H54 (cell line): ENCODE measurements at regions not wholly inside any gene's neighbourhood (a gene's known extent, or its start where the extent isn't known, plus 50 kb on each side); places are given as distances from the start of the nearest gene placed in this dataset.

Experiments used
- DNase-seq: peaks from one replicate; pipeline ENCODE4 v3.0.0; 2011; ENCODE audit warnings: low spot score, mixed read lengths; ENCODE audit not compliant: insufficient read length
- FAIRE-seq: peaks from 3 replicates; lab custom pipeline; 2011; peaks lifted over from hg19 to GRCh38; lab: Jason Lieb, UNC
- POLR2A ChIP-seq: IDR thresholded peaks from 2 replicates; pipeline ENCODE4 v1.6.1; 2011; ENCODE audit warnings: low read depth, mild to moderate bottlenecking, low read length

DNA sequence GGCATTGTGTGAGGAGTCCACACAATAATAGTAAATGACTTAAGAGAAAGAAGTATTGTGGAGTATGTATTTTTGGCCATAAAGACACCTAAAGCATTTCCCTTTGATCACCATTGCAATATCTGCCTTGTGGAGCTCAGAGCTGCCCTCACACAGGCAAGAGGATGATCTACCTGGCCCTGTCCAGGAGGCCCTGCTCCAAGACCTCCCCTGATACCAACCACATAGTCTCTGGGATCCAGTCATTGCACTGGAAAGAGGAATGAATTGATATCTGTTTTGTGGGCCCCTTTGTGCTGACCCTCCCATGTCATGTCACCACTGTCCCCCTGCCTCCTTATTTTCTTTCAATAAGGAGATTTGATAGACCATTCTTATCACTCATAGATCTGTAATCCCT lies 430.6 kb upstream of the TNP1 start:
- FAIRE-seq, result no peak
- TF ChIP-seq POLR2A, result no peak
- no peak for DNase-seq

DNA sequence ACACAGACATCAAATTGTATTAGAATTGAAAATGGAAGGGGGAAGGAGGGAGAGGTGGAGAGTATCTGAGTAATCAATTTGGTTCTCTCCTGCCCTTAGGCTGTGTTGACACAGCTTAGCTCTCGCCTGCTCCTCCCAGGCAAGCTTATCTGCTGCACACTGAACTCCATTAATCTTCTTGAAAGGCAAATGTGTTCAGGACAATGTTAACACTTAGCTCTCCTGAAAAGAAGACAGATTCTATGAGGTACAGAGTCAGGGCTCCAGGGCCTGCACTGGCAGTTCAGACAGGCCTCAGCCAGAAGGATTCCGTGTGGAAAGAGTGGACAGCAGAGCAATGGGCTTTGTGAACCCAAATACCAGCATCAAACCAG lies 430.0 kb upstream of the TNP1 start:
- no peak for DNase-seq
- TF ChIP-seq POLR2A, result no peak
- no peak for FAIRE-seq

DNA sequence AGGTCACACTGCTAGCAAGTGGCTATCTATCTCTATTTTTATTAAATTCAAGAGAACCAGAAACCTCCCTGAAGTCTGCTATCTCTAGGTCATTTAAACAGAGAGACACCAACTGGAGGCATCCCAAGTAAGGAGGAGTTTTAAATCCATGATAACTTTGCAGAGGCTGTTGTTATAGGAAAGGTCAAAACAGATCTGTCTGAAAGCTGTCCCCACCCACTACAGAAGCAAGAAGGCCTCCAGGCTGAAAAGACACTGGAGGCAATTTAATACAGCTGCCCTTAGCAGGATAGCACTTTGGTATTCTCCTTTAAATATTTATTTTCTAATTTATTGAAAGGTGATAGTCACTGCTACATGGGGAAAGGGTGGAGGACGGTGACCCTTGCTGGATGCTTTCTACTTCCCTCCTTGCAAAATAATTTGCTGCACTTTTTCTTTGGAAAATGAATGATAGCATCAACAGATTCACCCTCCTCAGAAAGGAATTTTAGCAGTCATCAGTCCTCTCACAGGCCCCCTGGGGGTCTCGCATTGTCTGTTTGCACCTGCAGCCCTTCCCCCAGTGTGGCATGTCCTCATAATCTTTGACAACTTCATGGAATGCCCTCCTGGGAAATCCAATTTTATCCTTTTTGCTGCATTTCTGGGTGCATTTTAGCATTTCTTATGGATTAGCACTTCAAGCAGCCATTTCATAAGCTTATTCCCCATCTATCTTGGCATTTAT lies 429.5 kb upstream of the TNP1 start:
- FAIRE-seq (no peak), DNase-seq (no peak)
- TF ChIP-seq POLR2A, result no peak

- DNase-seq (no peak), FAIRE-seq (no peak)
- no peak for TF ChIP-seq POLR2A
Observed at GRCh38 chr2:217288472-217289063, 428.7 kb upstream of the TNP1 start.

- TF ChIP-seq POLR2A, result no peak
- no peak for FAIRE-seq
- DNase-seq, result no peak
Observed at GRCh38 chr2:217286833-217287232, 427.0 kb upstream of the TNP1 start.

DNA sequence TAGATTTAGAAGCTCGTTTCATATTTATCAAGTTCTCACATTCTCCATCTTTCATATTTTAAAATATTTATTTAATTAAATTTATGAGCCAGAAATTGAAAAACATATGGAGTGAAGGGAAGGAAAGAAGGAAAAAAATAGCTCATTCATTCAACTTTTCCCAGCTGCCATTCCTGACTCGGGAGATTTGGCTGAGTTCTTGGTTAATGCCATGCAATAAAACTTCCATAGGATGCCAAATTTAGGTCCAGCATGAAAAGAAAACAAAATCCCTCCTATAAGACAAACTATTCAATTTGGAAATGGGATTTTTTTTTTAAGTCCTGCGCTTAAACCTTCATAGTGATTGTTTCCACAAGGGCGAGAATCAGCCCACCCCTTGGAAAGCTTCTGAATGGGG lies 426.1 kb upstream of the TNP1 start:
- FAIRE-seq, result no peak
- no peak for DNase-seq
- TF ChIP-seq POLR2A, result no peak

- TF ChIP-seq POLR2A, result no peak
- FAIRE-seq (no peak), DNase-seq (no peak)
Observed at GRCh38 chr2:217283460-217283859, 423.6 kb upstream of the TNP1 start.

- no peak for TF ChIP-seq POLR2A
- DNase-seq (no peak), FAIRE-seq (no peak)
Observed at GRCh38 chr2:217282531-217282930, 422.7 kb upstream of the TNP1 start.

DNA sequence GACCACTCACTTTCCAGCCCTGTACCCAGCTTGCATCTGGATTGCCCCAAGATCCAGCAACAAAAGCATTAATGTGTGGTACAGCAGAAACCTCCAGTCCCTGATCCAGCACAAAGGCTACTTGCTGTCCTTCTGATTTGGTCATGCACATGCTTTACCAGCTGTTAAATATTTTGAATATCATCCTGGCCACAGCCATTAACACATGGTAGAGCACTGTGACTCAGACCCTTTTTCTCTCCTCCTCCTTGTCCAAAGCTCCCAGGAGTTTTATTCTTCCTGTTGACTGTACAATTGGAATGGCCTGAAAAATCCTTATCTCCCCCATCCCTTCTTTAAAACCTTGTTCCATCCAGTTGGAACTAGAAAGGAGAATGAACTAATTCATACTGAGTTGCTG lies 419.7 kb upstream of the TNP1 start:
- FAIRE-seq (no peak), DNase-seq (no peak)
- TF ChIP-seq POLR2A, result no peak

DNA sequence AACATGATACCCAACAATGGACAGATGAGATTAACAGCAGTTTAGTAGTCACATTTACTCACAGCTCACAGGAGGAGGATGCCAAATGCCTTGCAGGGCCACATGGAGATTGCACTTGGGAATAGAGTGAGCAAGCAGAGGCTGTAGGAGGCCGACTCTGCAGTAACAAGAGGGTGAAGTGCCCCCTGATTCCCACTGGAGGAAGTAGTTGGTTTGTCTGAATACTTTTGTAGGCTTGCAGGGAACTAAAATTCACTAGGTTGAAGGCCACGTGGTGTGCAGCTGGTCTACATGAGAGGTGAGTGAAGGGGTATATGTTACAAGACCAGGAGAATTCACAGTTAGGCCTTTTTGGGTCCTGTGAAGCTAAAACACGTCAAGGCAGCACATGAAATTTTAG lies 419.3 kb upstream of the TNP1 start:
- no peak for DNase-seq
- FAIRE-seq, result no peak
- TF ChIP-seq POLR2A, result no peak

DNA sequence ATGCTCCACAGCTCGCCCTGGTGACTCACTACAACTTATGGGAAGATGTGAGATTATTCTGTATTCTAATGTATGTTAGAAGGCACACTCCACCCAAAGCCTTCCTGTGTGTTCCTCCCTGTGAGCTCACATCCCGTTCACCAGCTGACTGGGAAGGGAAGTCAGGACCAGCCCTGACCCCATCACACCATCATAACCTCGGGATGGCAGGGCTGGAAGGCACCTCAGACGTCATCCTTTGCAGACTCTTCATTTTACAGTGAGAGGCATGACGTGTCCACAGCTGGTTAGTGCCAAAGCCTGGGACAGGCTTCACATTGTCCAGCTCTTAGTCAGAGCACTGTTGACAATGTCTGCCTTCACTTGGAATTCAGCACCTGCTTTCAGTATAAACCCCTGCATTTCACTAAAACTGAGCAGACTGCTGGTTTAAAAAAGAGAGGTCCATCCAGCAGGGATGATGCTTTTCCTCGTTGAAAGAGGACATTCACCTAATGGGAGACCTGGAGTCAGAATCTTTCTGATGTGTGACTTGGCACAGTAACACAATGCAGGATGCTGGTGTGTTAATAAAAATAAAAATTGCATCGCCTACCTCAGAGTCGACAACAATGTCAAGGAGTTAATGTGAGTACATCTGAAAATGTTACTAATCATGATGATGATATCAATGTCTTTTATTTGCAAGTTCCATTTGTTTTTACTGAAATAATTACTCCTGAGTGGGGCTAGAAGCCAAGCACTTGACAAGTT lies 418.0 kb upstream of the TNP1 start:
- no peak for TF ChIP-seq POLR2A
- FAIRE-seq (peak; percentile 90), DNase-seq (peak; percentile 50)

DNA sequence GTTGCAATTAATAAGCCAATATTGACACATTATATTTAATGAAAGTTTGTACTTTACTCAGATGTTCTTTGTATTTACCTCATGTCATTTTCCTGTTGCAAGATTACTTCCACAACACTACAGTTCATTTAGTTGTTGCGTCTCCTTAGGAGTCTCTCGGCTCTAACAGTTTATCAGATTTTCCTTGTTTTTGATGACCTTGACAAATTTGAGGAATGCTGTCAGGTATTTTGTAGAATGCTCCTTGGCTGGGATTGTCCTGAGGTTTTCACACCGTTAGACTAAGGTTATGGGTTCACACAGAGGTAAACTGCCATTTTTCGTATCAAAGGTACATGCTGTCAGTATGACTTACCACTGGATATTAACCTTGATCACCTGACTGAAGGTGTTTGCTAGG lies 416.6 kb upstream of the TNP1 start:
- FAIRE-seq (no peak), DNase-seq (no peak)
- no peak for TF ChIP-seq POLR2A

DNA sequence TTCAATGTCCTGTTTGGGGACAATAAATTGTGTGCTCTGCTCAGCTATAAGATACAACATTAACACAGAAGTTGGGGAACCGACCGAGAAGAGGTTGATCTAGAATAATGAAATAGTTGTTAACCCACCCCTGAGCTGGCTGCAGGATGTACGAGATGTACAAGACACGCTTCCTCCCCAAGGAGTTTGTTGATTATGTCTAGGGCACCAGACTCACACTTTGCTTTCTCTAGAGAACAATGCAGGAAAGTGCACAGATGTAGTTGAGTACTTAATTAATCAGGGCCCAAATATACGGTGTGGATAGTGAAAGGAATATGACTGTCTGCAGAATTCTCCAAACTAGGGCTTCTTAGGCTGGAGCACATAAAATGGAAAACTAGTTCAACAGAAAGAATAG lies 415.2 kb upstream of the TNP1 start:
- no peak for FAIRE-seq

GRCh38 chr2:217274578-217274977 lies 414.7 kb upstream of the TNP1 start:
- TF ChIP-seq POLR2A, result no peak
- no peak for DNase-seq
- no peak for FAIRE-seq

More for the DNA sequence above, 415.2 kb upstream of the TNP1 start:
- DNase-seq, result no peak
- no peak for TF ChIP-seq POLR2A
